SKM-1 treated with dmso at 0.1 percent for 144 hours (cell line): ENCODE measurements at regions not wholly inside any gene's neighbourhood (a gene's known extent, or its start where the extent isn't known, plus 50 kb on each side); places are given as distances from the start of the nearest gene placed in this dataset.

Experiments
- DNase-seq: peaks from one replicate; lab custom pipeline; 2025; ENCODE audit not compliant: unreplicated experiment; lab: John Stamatoyannopoulos, UW

DNA sequence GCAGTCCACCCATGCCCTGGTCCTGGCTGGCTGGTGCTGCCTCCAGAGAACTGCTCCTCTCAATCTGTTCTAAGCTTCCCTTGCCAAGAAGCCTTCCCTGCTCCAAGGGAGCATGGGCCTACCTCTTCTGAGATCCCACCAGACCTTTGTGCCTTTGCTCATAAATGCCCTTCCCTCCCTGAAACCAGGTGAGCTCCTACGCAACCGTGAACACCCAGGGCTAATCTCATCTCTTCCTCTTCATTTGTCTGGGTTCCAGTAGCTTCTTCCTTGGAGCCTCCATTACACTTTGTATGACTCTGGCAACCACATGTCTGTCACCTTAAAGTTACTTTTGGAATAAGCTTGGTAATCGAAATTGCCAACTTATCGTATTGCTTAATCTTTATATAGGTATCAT is 270.6 kb downstream of the PBX3 start:
- DNase-seq, result no peak

DNA sequence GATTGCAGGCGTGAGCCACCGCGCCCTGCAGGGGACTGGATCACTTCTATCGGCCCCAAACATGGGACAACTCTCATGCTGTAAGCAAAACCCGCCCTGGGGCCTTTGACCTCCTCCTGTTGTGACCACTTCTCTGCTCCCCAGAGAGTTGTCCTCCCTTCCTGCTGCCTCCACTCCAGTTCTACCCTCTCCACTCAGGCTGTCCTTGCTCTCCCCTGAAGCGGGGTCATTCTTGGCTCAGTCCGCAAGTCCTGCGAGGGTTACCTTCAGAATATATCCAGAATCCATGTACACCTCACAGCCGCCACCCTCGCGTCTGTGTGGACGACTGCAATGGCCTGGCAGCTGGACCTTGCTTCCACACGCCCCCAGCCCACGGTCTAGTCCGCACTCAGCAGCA is 273.7 kb downstream of the PBX3 start:
- DNase-seq, result no peak

DNA sequence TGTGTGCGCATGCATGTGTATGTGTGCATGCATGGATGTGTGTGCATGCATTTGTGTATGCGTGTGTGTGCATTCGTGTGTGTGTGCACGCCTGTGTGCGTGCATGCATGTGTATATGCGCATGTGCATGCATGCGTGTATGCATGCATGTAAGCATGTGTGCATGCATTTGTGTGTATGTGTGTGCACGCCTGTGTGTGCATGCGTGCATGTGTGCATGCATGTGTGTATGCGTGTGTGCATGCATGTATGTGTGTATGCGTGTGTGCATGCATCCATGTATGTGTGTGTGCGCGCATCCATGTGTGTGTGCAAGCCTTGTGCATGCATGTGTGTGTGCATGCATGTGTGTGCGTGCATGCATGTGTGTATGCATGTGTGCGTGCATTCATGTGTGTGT is 276.8 kb downstream of the PBX3 start:
- no peak for DNase-seq

DNA sequence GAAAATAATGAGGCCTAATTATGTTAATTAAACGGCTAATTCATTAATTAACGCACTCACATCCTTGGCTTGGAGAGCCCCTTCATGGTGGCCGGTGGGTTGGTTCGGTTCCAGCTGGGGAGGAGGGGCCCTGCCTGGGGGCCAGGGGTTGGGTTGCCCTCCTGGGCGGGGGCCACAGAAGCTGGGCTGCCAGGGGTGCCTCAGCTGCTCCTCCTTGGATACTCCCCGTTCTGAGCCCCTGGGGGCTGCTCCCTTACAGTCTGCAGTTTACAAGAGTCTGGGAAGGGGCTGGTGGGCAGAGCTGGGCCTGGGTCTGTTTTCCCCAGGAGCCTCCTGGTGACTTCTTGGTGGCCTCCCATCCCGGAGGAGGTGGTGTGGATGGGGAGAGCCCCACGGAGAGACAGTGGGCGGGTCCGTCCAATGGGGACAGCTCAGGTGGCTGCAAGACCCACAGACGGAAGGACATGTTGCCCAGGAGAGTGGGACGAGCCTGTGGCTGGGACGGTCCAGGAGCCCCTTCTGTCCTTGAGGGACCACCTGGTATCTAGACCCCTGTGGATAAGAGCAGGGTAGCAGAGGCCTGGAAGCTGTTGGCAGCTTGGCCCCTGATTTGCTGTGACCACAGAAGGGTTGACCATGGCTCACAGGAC is 277.5 kb downstream of the PBX3 start:
- no peak for DNase-seq

DNA sequence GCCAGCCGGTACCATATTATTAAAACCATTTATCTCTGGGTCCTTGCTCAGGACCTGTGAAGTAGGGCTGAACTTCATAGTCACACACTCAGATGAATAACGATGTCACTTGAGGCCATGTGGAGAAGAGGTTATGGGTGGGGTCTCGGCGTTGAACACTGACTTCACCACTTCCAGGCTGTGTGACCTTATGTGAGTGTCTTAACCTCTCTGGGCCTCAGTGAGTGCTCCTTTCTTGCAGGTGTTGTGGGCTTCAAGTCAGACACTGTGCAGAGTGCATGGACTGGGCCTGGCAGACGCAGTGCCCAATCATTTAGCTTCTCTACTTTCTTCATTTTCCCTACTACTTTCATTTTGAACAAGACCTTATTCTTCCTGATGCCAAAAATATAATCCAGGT is 278.8 kb downstream of the PBX3 start:
- no peak for DNase-seq

DNA sequence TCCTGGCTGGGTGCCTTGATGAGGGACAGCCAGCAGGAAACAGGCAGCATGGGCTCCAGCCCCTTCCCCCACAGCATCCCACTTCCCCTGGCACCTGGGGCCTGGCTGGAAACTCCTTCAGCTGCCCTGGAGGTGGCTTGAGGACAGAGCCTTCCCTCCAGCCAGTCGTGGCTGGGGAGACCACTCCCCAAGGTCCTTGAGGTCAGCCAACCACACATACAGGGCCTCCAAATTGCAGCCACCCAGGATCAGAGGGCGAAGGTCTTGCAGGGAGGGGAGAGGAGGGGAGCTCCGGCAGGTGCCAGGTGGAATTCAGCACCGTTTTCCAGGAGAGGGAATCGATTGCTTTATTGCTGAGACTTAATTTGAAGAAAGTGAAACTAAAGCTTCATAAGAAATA is 280.4 kb downstream of the PBX3 start:
- DNase-seq, result no peak

DNA sequence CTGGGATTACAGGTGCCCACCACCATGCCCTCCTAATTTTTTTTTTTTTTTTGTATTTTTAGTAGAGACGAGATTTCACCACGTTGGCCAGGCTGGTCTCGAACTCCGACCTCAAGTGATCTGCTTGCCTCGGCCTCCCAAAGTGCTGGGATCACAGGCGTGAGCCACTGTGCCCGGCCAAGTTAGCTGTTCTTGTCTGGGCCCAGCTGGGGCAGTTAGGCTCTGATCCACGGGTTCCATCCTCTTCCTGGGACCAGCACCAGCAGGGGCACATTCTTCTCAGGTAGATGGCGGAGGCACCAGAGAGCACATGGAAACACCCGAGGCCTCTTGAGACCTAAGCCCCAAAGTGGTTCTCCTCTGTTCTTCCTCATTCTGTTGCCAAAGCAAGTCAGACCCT is 281.6 kb downstream of the PBX3 start:
- DNase-seq, result no peak

DNA sequence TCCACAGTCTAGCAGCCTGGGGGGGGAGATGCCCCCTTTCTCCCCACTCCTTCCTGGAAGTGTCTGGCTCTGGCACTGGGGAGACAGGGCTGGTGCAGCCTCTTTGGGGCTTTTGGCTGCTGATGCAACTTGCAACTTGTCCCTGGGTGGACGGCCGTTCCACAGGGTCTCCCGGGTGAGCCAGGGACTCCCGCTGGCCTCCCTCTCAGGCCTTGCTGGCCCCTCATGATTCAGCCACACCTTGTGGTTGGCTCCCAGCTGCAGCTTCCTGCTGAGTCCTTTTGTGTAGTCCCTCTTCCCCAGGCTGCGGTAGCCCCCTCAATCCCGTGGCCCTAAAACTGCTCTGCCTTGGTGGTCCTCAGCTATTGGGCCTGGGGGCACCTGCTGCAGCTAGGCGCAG is 283.5 kb downstream of the PBX3 start:
- DNase-seq, result no peak

DNA sequence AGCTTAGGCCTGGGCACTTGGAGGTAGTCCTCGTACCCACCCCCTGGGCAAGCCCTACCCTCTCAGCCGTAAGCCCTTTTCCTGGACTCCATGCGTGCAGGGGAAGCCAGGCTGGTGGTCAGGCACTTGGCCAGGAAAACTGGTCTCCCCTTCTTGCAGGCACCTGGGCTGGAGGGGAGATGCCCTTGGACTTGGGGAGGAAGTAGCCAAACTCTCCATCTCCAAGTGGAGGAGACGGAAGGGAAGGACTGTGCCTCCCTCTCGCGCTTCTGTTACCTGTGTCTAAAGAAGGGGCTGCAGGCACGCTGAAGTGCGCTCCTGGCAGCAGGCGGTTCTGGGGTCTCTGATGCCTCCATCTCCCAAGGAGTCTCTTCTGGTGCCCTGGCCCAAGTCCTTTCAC is 283.9 kb downstream of the PBX3 start:
- no peak for DNase-seq

DNA sequence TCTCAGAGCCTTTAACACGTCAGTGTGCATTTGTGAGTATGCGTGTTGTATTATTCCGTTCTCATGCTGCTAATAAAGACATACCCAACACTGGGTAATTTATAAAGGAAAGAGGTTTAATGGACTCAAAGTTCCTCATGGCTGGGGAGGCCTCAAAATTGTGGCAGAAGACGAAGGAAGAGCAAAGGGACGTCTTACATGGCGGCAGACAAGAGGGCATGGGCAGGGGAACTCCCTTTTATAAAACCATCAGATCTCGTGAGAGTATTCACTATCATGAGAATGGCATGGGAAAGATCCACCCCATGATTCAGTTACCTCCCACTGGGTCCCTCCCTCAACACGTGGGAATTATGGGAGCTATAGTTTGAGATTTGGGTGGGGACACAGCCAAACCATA is 285.0 kb downstream of the PBX3 start:
- no peak for DNase-seq

DNA sequence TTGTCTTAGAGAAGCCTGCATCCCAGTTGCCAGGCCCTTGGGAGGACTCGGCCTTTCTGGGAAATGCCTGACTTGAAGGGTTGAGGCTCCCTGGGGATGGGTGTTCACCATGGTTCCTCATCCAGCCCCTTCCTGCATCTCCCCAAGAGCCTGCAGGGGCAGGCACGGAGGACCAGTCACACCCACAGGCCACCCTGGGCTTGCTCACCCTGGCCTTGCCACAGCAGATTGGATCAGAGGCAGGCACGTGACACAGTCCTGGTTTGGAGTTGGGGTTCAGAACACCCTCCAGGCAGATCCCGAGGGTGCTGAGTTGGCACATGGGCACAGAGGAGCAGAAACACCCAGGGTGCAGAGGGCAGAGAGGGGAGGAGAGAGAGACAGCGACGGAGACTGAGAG is 286.1 kb downstream of the PBX3 start:
- DNase-seq, result no peak

DNA sequence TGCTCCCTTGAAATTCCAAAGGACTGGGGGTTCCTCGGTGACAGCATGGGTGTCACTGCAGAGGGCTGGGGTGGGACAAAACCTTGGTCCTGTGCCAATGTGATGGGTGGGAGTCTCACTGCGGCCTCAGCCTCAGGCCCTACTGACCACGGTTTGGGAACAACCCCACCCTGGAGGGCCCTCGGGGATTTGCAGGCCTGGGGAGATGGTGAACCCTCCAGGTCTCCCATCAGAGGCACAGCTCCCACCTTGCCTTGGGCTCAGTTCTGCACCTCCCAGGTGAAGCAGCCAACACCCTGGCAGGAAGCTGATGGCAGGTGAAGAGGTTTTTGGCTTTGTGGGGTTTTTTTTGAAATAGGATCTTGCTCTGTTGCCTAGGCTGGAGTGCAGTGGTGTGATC is 286.8 kb downstream of the PBX3 start:
- no peak for DNase-seq

DNA sequence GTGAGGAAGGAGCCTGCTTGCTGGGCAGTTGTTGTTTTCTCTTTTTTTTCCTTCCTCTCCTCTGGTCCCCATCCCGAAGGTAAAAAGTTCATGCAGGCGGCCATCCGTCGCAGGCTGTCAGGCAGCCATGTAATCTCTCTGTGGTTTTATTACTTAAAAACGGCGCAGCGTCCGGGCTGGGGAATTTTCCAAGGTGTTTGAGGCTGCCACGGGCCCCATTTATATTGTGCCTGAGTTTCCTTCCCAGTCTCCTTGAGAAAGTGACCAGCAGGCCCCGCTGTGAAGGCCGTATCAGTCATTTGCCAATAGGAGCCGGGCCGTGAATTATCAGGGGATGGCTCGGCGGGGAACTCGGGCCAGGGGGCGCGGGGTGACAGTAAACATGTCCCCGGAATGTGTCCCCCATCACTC is 289.7 kb downstream of the PBX3 start:
- DNase-seq, result no peak

DNA sequence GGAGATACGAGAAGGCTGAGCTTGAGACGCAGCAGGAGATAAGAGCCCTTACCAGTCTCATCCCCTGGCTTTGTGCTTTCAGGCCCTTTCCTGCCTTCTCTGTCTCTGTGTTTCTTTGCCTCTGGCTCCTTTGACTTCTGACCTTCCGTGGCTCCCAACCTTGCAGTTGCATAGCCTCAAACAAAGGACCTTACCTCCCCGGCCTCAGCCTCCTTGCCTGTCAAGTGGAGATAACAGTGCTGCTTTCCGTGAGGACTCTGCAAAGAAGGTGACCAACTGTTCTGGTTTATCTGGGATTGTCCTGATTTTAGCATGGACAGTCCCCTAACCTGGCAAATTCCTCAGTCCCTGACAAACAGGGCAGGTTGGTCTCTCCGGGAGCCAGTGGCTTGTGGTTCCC is 287.8 kb upstream of the MVB12B start:
- no peak for DNase-seq

DNA sequence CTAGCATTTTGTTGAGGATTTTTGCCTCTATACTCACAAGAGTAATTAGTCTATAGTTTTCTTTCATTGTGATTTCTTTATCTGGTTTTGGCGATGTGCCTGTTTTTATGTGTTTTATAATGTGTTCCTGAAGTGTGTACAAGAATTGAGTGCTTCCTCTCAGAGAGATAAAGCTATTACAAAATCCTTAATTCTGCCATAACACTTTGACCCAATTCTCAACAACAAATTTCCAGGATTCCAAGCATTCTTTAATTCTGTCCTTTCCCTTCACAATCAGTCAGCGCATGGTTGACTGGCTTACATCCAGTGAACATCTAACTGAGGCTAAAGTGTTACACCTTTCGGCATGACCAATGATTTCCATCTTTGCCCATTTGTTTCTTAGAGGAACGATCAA is 282.9 kb upstream of the MVB12B start:
- no peak for DNase-seq

DNA sequence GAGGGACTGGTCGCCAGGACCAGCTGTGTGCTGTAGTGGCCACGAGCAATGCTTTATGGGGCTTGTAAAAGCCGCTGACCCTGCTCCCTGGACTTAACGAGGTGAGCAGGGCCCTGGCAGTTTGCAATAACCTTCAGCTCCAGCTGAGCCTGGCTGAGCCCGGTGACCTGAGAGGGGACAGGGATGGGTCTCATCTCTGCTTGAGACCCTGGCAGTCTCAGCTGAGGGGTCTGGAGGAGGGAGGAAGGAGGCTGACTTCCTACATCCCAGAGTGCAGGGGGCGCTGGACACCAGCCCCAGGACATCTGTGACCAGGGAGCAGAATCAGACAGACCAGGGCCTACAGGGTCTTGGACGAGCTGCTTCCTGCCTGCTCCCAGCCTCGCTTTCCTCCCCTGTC is 277.5 kb upstream of the MVB12B start:
- DNase-seq, result no peak

DNA sequence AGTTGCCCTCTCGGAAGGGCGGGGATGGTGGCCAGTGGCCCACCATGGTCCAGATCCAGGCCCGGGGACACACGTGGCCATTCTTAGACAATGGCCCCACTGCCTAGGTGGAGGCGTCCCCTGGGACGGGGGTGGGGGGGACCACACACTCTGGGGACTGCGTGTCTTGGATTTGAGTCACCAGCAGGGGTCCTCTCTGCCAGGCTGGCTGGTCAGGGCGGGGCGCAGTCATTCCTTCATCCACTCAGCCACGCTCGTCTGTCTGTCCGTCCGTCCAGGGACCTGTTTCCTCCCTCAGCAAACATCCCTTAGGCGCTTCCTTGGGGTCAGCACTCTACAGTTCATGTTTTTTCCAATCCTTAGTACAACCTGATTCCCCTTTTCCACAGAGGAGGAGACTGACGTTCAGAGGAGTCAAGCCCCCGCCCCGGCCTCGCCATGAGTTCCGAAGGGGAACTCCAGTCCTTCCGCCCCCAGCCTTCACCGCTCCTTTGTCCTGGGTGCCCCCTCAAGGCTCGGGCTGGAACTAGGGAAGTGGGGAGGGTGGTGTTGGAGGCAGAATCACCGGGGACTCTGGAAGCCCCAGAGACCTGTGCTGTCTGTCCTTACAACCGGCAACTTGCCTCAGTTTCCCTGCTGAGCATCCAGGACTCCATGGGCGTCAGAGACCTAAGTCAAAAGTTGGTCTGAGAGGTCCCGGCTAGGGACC is 276.6 kb upstream of the MVB12B start:
- no peak for DNase-seq

DNA sequence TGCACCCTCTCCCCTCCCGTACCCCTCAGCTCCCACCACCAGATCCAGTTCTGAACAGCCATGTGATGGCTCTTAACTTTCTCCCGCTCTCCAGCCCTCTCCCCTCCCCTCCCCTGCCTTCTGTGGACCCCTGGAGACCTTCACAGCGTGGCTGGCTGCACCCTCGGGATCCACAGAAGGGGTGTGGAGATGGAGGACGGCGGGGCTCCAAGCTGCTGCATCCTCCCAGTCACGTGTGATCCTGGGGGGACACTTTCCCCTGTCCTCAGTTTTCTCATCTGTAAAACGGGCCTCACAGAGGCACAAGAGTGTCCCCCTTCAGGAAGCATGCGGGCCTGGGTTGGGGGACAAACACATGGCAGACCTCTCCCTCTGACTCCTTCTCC is 276.0 kb upstream of the MVB12B start:
- no peak for DNase-seq

DNA sequence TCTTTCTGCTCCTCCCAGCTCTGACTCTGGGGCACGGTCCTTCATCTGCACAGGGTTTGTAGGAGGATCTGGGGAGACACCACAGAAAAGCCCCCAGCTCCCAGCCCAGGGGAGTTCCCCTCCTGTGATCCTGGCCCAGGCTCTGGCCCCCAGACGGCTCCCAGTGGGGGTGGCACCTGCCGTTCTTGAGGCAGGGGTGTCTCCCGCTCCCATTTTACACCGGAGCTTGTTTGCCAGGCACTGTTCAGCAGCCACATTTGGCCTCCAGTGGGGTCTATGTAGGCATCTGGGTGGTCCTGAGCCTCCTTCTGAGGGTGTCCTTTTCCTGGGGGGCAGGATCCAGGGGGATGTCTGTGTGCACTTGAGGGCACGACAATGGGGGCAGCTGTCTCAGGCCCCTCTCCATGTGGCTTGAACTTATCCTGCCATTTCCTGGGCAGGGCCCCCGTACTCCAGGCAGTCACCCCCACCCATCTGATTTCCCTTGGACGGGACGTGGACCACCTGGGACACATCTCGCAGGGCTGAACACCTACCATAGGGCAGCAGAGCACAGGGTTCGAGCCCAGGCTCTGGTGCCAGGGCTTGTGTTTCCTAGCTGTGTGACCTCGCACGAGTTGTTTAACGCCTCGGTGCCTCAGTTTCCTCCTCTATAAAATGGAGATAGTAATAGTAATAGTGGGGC is 275.0 kb upstream of the MVB12B start:
- no peak for DNase-seq

DNA sequence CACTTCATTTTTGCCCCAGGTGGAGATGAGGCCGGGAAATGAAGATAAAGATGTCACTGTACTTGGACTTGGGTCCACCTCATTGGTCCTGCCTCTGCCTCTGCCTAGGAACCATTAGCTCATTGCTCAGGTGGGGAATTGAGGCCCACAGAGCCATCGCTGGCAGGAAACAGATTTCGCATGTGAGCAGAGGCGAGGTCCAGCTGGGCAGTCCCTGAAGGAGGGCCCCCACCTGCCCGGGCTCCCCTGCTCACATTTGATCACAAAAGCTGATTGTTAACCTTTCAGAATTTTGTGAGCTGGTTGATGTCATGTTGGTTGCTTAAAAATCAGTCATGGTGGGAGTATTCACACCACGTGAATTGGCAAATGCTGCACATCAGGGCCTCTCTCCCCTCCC is 273.8 kb upstream of the MVB12B start:
- DNase-seq, result no peak

DNA sequence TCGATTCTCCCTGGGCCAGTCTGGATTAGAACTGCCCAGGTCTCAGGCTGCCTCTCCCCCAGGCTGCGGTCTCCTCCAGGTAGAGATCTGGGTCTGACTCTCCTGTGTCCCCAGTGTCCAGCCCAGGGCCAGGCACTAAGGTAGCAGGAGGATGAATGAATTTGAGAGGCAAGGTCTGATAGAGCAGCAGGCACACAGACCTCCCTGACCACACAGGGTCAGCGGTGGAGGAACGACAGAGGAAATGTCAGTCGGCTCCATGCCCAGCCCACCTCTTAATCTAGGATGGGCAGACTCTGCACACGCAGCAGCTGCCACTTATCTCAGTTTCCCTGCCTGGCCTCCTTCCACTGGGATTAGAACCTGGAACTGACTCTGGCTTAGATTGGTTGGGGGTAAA is 272.7 kb upstream of the MVB12B start:
- DNase-seq, result no peak

DNA sequence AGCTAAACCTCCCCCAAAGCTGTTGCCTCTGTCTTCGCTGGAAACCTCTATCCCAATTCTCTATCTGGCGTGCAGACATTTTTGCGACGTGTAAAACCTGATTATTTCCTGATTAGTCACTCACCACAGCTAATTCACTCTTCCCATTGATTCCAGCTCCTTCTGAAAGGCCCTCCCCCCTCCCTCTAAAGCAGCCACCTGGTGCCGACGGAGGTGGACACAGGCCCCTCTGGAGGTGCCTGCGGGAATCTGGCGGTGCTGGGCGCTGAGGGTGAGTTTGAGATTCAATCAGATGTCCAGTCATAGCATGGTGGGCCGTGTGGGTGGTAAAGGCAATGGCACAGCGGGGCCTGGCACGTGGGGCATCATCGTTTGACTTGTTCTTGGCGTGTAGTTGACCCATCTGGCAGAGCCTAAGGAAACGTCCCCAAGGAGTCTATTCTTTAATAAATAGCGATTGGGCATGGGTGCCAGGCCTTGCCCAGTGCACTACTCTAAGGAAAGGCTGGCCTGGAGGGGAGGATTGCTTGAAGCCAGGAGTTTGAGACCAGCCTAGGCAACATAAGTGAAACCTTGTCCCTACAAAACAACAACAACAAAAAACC is 271.1 kb upstream of the MVB12B start:
- DNase-seq, result no peak
